ENCODE measurements at regions not wholly inside any gene's neighbourhood (a gene's known extent, or its start where the extent isn't known, plus 50 kb on each side); places are given as distances from the start of the nearest gene placed in this dataset.

DNA sequence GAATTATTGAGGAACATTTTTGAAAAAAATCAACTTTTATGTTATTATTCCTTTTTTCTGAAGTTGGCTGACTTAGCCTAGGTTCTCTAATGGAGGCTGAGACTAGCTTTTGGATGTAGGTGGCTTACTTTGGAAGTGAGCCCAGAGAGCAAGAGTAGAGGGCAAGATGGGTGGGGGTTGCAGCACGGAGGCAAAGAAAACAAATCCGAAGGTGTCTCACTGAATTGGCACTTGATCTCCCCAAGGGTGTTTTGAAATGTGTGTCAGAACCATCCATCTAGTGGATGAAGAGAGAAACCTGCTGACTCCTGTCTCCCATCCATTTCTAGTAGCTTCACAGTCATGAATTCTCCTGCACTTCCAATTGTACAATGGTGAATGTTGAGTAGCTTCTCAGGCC is 390.7 kb downstream of the TMEM182 start:
- intact Hi-C loops (cut with micrococcal nuclease; ENCODE audit: unreplicated experiment) (no loop called here), in situ Hi-C loops (cut with HindIII; ENCODE audit: low pct_unique_long_range_greater_than_20kb, low sequenced_read_pairs) (no loop called here)
- Histone ChIP-seq H3K4me3 (ENCODE audit: low read depth in 2 of 2, low read length in 2 of 2) (no peak overlapping the region), H3K27ac (ENCODE audit: low read length) (no peak overlapping the region), H3K4me1 (ENCODE audit: control insufficient read depth, insufficient read depth, low read length) (no peaks in the 10 kb centered on the region), H3K27me3 (ENCODE audit: control insufficient read depth, insufficient read depth, low read length) (peaks cover 3% of the 10 kb centered on the region; the same call in 1 of the 2 replicates), H3K9me3 (ENCODE audit: control insufficient read depth, insufficient read depth, low read depth, low read length) (no peaks in the 10 kb centered on the region), H3K36me3 (ENCODE audit: control insufficient read depth, insufficient read depth, low read length) (no peaks in the 10 kb centered on the region)
- DNase-seq (ENCODE audit: low read depth, low spot score) (no peak), ATAC-seq (no peak)
- no peak for TF ChIP-seq TCF7L2 (IDR thresholded peaks at IDR 0.05; ENCODE audit: low read depth, low read length)
- no peak for TF ChIP-seq SIN3A (IDR thresholded peaks at IDR 0.05; ENCODE audit: borderline replicate concordance, insufficient read depth, low read depth, low read length)
- no peak for TF ChIP-seq POLR2AphosphoS5 (IDR thresholded peaks at IDR 0.05; ENCODE audit: low read depth, low read length)
- TF ChIP-seq, protein P1, sequence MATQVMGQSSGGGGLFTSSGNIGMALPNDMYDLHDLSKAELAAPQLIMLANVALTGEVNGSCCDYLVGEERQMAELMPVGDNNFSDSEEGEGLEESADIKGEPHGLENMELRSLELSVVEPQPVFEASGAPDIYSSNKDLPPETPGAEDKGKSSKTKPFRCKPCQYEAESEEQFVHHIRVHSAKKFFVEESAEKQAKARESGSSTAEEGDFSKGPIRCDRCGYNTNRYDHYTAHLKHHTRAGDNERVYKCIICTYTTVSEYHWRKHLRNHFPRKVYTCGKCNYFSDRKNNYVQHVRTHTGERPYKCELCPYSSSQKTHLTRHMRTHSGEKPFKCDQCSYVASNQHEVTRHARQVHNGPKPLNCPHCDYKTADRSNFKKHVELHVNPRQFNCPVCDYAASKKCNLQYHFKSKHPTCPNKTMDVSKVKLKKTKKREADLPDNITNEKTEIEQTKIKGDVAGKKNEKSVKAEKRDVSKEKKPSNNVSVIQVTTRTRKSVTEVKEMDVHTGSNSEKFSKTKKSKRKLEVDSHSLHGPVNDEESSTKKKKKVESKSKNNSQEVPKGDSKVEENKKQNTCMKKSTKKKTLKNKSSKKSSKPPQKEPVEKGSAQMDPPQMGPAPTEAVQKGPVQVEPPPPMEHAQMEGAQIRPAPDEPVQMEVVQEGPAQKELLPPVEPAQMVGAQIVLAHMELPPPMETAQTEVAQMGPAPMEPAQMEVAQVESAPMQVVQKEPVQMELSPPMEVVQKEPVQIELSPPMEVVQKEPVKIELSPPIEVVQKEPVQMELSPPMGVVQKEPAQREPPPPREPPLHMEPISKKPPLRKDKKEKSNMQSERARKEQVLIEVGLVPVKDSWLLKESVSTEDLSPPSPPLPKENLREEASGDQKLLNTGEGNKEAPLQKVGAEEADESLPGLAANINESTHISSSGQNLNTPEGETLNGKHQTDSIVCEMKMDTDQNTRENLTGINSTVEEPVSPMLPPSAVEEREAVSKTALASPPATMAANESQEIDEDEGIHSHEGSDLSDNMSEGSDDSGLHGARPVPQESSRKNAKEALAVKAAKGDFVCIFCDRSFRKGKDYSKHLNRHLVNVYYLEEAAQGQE (IDR thresholded peaks at IDR 0.05; ENCODE audit: insufficient read depth in 1 of 2, low read depth in 2 of 2, low read length in 1 of 2), result no peak
- TF ChIP-seq, protein P2, sequence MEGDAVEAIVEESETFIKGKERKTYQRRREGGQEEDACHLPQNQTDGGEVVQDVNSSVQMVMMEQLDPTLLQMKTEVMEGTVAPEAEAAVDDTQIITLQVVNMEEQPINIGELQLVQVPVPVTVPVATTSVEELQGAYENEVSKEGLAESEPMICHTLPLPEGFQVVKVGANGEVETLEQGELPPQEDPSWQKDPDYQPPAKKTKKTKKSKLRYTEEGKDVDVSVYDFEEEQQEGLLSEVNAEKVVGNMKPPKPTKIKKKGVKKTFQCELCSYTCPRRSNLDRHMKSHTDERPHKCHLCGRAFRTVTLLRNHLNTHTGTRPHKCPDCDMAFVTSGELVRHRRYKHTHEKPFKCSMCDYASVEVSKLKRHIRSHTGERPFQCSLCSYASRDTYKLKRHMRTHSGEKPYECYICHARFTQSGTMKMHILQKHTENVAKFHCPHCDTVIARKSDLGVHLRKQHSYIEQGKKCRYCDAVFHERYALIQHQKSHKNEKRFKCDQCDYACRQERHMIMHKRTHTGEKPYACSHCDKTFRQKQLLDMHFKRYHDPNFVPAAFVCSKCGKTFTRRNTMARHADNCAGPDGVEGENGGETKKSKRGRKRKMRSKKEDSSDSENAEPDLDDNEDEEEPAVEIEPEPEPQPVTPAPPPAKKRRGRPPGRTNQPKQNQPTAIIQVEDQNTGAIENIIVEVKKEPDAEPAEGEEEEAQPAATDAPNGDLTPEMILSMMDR (IDR thresholded peaks at IDR 0.05), result no peak
- ChIA-PET POLR2A (no interaction called here), CTCF (no interaction called here)
- no TSS peak for BruUV-seq (replicated peaks)

DNA sequence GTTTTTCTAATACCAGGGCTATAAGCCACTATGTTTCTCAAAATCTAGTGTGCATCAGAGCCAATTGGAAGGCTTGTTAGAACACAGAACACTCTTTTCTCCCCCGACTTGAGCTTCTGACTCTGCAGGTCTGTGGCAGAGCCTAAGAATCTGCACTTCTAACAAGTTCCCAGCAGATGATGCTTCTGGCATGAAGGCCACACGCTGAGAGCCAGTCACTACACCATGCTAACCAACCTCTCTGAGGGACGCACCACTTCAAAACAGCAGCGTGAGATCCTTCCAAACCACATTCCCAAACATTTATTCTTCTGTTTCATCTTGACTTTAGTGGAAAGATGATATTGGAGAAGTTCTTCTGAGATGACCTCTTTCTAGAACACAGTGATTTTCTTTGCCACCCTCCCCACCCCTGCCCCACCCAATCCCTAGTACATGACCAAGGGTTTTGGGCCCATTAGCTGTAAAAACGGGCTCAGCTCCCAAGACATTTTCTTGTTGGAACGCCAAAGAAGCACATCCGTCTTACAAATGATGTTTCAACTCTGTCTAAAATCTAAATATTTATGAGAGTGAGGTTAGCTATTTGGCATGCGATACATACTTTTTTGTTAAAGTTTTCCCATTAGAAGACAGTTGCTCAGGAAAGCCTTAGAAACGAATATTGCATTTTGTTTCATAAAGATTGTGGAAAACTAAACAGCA is 391.9 kb downstream of the TMEM182 start:
- ChIA-PET POLR2A (no interaction called here), CTCF (no interaction called here)
- Histone ChIP-seq H3K9me3 (ENCODE audit: control insufficient read depth, insufficient read depth, low read depth, low read length) (no peaks in the 10 kb centered on the region), H3K27me3 (ENCODE audit: control insufficient read depth, insufficient read depth, low read length) (peaks cover 3% of the 10 kb centered on the region; the same call in 1 of the 2 replicates), H3K36me3 (ENCODE audit: control insufficient read depth, insufficient read depth, low read length) (no peaks in the 10 kb centered on the region), H3K4me1 (ENCODE audit: control insufficient read depth, insufficient read depth, low read length) (no peaks in the 10 kb centered on the region), H3K27ac (ENCODE audit: low read length) (no peak overlapping the region), H3K4me3 (ENCODE audit: low read depth in 2 of 2, low read length in 2 of 2) (no peak overlapping the region)
- TF ChIP-seq, protein P2 (IDR thresholded peaks at IDR 0.05), result no peak
- TF ChIP-seq POLR2AphosphoS5 (IDR thresholded peaks at IDR 0.05; ENCODE audit: low read depth, low read length), result no peak
- no peak for TF ChIP-seq TCF7L2 (IDR thresholded peaks at IDR 0.05; ENCODE audit: low read depth, low read length)
- no peak for TF ChIP-seq SIN3A (IDR thresholded peaks at IDR 0.05; ENCODE audit: borderline replicate concordance, insufficient read depth, low read depth, low read length)
- TF ChIP-seq, protein P1 (IDR thresholded peaks at IDR 0.05; ENCODE audit: insufficient read depth in 1 of 2, low read depth in 2 of 2, low read length in 1 of 2), result no peak
- ATAC-seq (no peak), DNase-seq (ENCODE audit: low read depth, low spot score) (no peak)
- BruUV-seq (replicated peaks), result no TSS peak
- intact Hi-C loops (cut with micrococcal nuclease; ENCODE audit: unreplicated experiment) (no loop called here), in situ Hi-C loops (cut with HindIII; ENCODE audit: low pct_unique_long_range_greater_than_20kb, low sequenced_read_pairs) (no loop called here)

Data from Panc1 (cell line).